DND-41 (cell line): ENCODE measurements at regions not wholly inside any gene's neighbourhood (a gene's known extent, or its start where the extent isn't known, plus 50 kb on each side); places are given as distances from the start of the nearest gene placed in this dataset.

ENCODE experiments used
- ATAC-seq: fragments of 200-7000 bp; cut with Tn5 transposase; 3 replicates; pipeline ENCODE4 v1.9.1; 2021; ENCODE audit warnings: low read depth; ENCODE audit not compliant: insufficient read depth
- DNase-seq: peaks from one replicate; pipeline ENCODE4 v3.0.0-alpha.2; 2020
- H2AFZ ChIP-seq: 2 replicates; pipeline ENCODE4 v1.6.0; 2012; ENCODE audit warnings: low read depth, low read length
- H3K27ac ChIP-seq: 2 replicates; pipeline ENCODE4 v1.5.1; 2012; ENCODE audit warnings: low read length, inconsistent platforms
- H3K27me3 ChIP-seq: fragments of 200-600 bp; sonication (generic); 2 replicates; pipeline ENCODE4 v1.6.0; 2012; ENCODE audit warnings: low read length, mild to moderate bottlenecking, inconsistent platforms; ENCODE audit not compliant: insufficient read depth, poor library complexity
- H3K36me3 ChIP-seq: 2 replicates; pipeline ENCODE4 v1.5.1; 2012; ENCODE audit warnings: low read length, inconsistent platforms; ENCODE audit not compliant: insufficient read depth
- H3K4me1 ChIP-seq: 2 replicates; pipeline ENCODE4 v1.5.1; 2012; ENCODE audit warnings: mild to moderate bottlenecking, low read length; ENCODE audit not compliant: insufficient read depth
- H3K4me2 ChIP-seq: 2 replicates; pipeline ENCODE4 v1.6.0; 2012; ENCODE audit warnings: mild to moderate bottlenecking, moderate library complexity, low read length, inconsistent platforms; ENCODE audit not compliant: insufficient read depth
- H3K4me3 ChIP-seq, 2 experiments: fragments of 200-600 bp in 1 of 2; shearing (Covaris generic) in 1 of 2; 2 replicates each; pipeline ENCODE4 v1.5.1; 2012 to 2016; ENCODE audit warnings: inconsistent platforms in 2 of 2, low read length in 2 of 2, mild to moderate bottlenecking in 2 of 2, low read depth in 1 of 2, moderate library complexity in 1 of 2
- H3K79me2 ChIP-seq: 2 replicates; pipeline ENCODE4 v1.6.0; 2012; ENCODE audit warnings: low read length, inconsistent platforms; ENCODE audit not compliant: insufficient read depth
- H3K9ac ChIP-seq: 2 replicates; pipeline ENCODE4 v1.6.0; 2012; ENCODE audit warnings: low read depth, mild to moderate bottlenecking, inconsistent platforms, low read length, moderate library complexity
- H3K9me3 ChIP-seq: 2 replicates; pipeline ENCODE4 v1.5.1; 2012; ENCODE audit warnings: low read length, moderate library complexity, mild to moderate bottlenecking, inconsistent platforms; ENCODE audit not compliant: insufficient read depth, severe bottlenecking
- H4K20me1 ChIP-seq: 2 replicates; pipeline ENCODE4 v1.6.0; 2012; ENCODE audit warnings: low read length; ENCODE audit not compliant: insufficient read depth
- EZH2 ChIP-seq: IDR thresholded peaks from 3 replicates; pipeline ENCODE4 v1.6.1; 2012; ENCODE audit warnings: borderline replicate concordance, low read depth, mild to moderate bottlenecking, moderate library complexity, low read length, inconsistent platforms; ENCODE audit not compliant: severe bottlenecking
- TF ChIP-seq, protein P1 (sequence below): IDR thresholded peaks from 2 replicates; pipeline ENCODE4 v1.5.1; 2012; ENCODE audit warnings: borderline replicate concordance, low read length, moderate library complexity, mild to moderate bottlenecking; ENCODE audit not compliant: poor library complexity, severe bottlenecking; ENCODE audit errors: extremely low read depth

DNA sequence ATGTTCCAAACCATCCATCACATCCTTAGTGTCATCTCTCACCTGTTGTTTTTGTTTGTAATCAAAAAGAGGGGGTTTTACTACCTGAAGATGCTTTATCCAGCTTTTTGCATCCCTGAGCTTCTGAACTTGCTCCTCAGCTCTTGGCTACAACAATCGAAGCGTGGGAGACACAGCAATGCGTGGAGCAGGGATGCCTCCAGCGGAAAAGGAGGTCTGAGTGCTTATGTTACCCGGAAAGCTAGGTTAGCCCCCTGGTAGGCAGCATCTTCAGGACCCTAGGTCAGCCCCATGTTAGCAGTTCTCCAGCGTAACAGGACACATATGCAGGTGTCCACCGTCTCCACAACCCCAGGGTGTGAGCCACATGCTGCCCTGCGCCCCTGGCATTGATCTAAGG is 141.5 kb downstream of the RRAGC start:
- no peaks in the 10 kb centered on the region for H3K79me2 ChIP-seq
- no peaks in the 10 kb centered on the region for H3K36me3 ChIP-seq
- H3K9me3 ChIP-seq = no peaks in the 10 kb centered on the region
- DNase-seq = no peak
- no peak overlapping the region for H2AFZ ChIP-seq
- no peak overlapping the region for H3K9ac ChIP-seq
- ATAC-seq = no peak
- no peak overlapping the region for H3K27ac ChIP-seq
- peaks cover 4% of the 10 kb centered on the region for H3K27me3 ChIP-seq
- no peaks in the 10 kb centered on the region for H4K20me1 ChIP-seq
- H3K4me1 ChIP-seq = no peaks in the 10 kb centered on the region
- no peak for TF ChIP-seq EZH2
- TF ChIP-seq, protein P1, sequence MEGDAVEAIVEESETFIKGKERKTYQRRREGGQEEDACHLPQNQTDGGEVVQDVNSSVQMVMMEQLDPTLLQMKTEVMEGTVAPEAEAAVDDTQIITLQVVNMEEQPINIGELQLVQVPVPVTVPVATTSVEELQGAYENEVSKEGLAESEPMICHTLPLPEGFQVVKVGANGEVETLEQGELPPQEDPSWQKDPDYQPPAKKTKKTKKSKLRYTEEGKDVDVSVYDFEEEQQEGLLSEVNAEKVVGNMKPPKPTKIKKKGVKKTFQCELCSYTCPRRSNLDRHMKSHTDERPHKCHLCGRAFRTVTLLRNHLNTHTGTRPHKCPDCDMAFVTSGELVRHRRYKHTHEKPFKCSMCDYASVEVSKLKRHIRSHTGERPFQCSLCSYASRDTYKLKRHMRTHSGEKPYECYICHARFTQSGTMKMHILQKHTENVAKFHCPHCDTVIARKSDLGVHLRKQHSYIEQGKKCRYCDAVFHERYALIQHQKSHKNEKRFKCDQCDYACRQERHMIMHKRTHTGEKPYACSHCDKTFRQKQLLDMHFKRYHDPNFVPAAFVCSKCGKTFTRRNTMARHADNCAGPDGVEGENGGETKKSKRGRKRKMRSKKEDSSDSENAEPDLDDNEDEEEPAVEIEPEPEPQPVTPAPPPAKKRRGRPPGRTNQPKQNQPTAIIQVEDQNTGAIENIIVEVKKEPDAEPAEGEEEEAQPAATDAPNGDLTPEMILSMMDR = no peak
- no peak overlapping the region for H3K4me2 ChIP-seq
- H3K4me3 ChIP-seq = no peak overlapping the region

DNA sequence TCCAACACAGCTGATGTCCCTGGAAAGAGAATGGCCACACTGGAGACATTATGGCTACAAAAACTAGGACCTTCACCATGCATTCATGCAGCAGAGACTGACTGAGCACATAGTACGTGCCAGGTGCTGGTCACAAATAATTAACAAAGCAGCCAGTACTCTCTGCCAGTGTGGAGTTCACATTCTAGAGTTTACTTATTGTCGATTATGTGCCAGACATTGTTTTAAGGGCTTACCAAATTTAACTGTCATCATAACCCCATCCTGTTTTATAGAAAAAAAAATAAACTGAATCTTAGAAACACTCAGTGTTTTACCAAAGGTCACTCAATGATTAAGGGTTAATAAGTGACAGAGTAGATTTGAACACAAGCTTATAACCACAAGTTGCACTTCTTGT is 143.3 kb downstream of the RRAGC start:
- ATAC-seq = no peak
- TF ChIP-seq EZH2 = no peak
- TF ChIP-seq, protein P1 = no peak
- H3K4me1 ChIP-seq = no peaks in the 10 kb centered on the region

DNA sequence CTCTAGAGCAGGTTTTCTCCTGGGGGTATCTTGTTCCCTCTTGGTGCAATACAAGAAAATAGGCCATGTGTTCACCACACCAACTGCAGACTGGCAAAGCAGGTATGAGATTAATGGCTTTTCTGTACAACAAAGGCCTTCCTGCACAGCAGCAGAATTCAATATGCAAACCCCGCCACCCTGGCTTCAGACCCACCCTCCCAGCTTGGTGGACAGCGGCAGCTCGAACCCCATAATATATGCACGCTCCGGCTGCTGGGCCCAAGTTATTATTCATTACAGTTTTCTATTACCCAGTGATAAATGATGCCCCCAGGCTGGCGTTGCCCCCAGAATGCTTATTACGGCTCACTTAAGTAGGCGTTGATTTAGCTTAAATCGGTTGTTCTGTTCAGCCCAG is 144.2 kb downstream of the RRAGC start:
- no peak overlapping the region for H3K9ac ChIP-seq
- H3K4me2 ChIP-seq = no peak overlapping the region
- DNase-seq (no peak), ATAC-seq (no peak)
- peaks cover 4% of the 10 kb centered on the region for H3K27me3 ChIP-seq
- no peak overlapping the region for H3K27ac ChIP-seq
- no peaks in the 10 kb centered on the region for H3K36me3 ChIP-seq
- no peaks in the 10 kb centered on the region for H4K20me1 ChIP-seq
- no peaks in the 10 kb centered on the region for H3K9me3 ChIP-seq
- H3K79me2 ChIP-seq = no peaks in the 10 kb centered on the region
- no peaks in the 10 kb centered on the region for H3K4me1 ChIP-seq
- no peak overlapping the region for H2AFZ ChIP-seq
- no peak for TF ChIP-seq EZH2
- TF ChIP-seq, protein P1 = no peak
- no peak overlapping the region for H3K4me3 ChIP-seq

More for the DNA sequence above, 143.3 kb downstream of the RRAGC start:
- no peaks in the 10 kb centered on the region for H3K36me3 ChIP-seq
- H3K4me3 ChIP-seq = no peak overlapping the region
- H3K27me3 ChIP-seq = peaks cover 4% of the 10 kb centered on the region
- no peaks in the 10 kb centered on the region for H4K20me1 ChIP-seq
- no peaks in the 10 kb centered on the region for H3K9me3 ChIP-seq
- no peak overlapping the region for H3K4me2 ChIP-seq
- no peaks in the 10 kb centered on the region for H3K79me2 ChIP-seq
- no peak for DNase-seq
- H3K27ac ChIP-seq = no peak overlapping the region
- no peak overlapping the region for H2AFZ ChIP-seq
- H3K9ac ChIP-seq = no peak overlapping the region

DNA sequence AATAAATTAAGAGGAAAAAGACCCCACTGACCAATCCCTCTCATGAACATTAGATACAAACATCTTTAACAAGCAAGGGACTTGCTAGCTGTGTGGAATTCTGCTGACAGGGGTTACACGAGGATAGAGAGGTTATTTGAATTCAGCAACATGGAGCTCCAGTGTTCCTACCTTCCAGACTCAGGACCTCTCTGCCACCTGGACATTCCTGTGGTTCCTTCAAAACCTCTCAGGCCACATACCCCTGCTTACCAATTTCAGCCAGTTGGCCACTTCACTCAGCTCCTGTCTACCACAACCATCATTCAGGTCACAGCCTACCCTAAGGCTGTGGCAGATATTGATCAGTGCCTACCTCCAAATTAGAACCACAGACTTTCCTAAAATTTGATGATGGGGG is 147.5 kb downstream of the RRAGC start:
- ATAC-seq (no peak), DNase-seq (no peak)
- TF ChIP-seq, protein P1 = no peak
- TF ChIP-seq EZH2 = no peak
- H3K79me2 ChIP-seq = no peaks in the 10 kb centered on the region
- no peaks in the 10 kb centered on the region for H3K4me1 ChIP-seq
- no peaks in the 10 kb centered on the region for H3K36me3 ChIP-seq
- H3K9ac ChIP-seq = no peak overlapping the region
- H4K20me1 ChIP-seq = no peaks in the 10 kb centered on the region
- no peak overlapping the region for H2AFZ ChIP-seq
- no peaks in the 10 kb centered on the region for H3K9me3 ChIP-seq
- no peaks in the 10 kb centered on the region for H3K27me3 ChIP-seq
- no peak overlapping the region for H3K27ac ChIP-seq
- no peak overlapping the region for H3K4me3 ChIP-seq
- H3K4me2 ChIP-seq = no peak overlapping the region
